ENCODE measurements at regions not wholly inside any gene's neighbourhood (a gene's known extent, or its start where the extent isn't known, plus 50 kb on each side); places are given as distances from the start of the nearest gene placed in this dataset.
"Not testable (repeated sequence)": the region's sequence is repeated elsewhere in the genome, so short reads cannot be mapped to it uniquely, and the experiment has no call there.

DNA sequence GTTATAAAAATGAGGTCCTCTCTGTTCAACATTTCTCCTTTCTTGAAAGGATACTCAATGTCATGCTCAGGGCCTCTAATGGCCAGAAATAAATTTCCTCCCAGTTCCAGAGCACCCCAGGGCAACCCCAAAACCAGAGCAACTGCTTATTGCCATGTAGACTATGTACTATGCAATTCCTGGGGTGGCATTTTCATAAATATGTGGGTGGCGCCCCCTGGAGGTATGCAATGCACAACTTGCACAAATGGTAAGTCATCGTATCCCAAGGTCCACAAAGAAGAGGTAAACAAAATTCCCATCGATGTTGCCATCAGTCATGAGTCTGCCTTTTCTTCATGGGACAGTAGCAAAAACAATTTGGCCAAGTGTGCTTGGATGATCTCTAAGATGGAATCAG is 98.6 kb upstream of the DEFB108B start:
- TF ChIP-seq, protein P1, sequence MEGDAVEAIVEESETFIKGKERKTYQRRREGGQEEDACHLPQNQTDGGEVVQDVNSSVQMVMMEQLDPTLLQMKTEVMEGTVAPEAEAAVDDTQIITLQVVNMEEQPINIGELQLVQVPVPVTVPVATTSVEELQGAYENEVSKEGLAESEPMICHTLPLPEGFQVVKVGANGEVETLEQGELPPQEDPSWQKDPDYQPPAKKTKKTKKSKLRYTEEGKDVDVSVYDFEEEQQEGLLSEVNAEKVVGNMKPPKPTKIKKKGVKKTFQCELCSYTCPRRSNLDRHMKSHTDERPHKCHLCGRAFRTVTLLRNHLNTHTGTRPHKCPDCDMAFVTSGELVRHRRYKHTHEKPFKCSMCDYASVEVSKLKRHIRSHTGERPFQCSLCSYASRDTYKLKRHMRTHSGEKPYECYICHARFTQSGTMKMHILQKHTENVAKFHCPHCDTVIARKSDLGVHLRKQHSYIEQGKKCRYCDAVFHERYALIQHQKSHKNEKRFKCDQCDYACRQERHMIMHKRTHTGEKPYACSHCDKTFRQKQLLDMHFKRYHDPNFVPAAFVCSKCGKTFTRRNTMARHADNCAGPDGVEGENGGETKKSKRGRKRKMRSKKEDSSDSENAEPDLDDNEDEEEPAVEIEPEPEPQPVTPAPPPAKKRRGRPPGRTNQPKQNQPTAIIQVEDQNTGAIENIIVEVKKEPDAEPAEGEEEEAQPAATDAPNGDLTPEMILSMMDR (IDR thresholded peaks at IDR 0.05), result not testable (repeated sequence)
- TF ChIP-seq POLR2A (IDR thresholded peaks at IDR 0.05), result not testable (repeated sequence)

All from gastroesophageal sphincter (tissue), 3 donors.